ENCODE measurements at regions not wholly inside any gene's neighbourhood (a gene's known extent, or its start where the extent isn't known, plus 50 kb on each side); places are given as distances from the start of the nearest gene placed in this dataset.
"Not testable (repeated sequence)": the region's sequence is repeated elsewhere in the genome, so short reads cannot be mapped to it uniquely, and the experiment has no call there.

GRCh38 chr12:91729543-91729942 lies 416.1 kb downstream of the BTG1 start:
- DNase-seq (ENCODE audit: low read depth, low spot score), result no peak

GRCh38 chr12:91723191-91723590 lies 422.5 kb downstream of the BTG1 start:
- Histone ChIP-seq H3K36me3 (ENCODE audit: insufficient read depth, insufficient read length, low read length) (no peaks in the 10 kb centered on the region), H3K4me3 (ENCODE audit: insufficient read length, low read depth) (no peak overlapping the region), H3K9me3 (ENCODE audit: insufficient read depth, low read length) (no peaks in the 10 kb centered on the region), H3K27me3 (ENCODE audit: insufficient read depth, insufficient read length) (no peaks in the 10 kb centered on the region), H3K4me1 (ENCODE audit: insufficient read depth, insufficient read length) (no peaks in the 10 kb centered on the region), H3K9ac (ENCODE audit: insufficient read length, low read depth) (no peak overlapping the region)
- TF ChIP-seq ZNF274 (IDR thresholded peaks at IDR 0.05; ENCODE audit: low read depth, low read length) (no peak), YY1 (IDR thresholded peaks at IDR 0.05; ENCODE audit: insufficient read depth, insufficient read length) (no peak), SUZ12 (IDR thresholded peaks at IDR 0.05; ENCODE audit: extremely low read depth, insufficient read depth, insufficient read length) (no peak)
- no peak for DNase-seq (ENCODE audit: low read depth, low spot score)

More at GRCh38 chr12:91729543-91729942, 416.1 kb downstream of the BTG1 start:
- Histone ChIP-seq H3K27me3 (ENCODE audit: insufficient read depth, insufficient read length) (no peaks in the 10 kb centered on the region), H3K9ac (ENCODE audit: insufficient read length, low read depth) (no peak overlapping the region), H3K4me1 (ENCODE audit: insufficient read depth, insufficient read length) (no peaks in the 10 kb centered on the region), H3K9me3 (ENCODE audit: insufficient read depth, low read length) (no peaks in the 10 kb centered on the region), H3K4me3 (ENCODE audit: insufficient read length, low read depth) (no peak overlapping the region), H3K36me3 (ENCODE audit: insufficient read depth, insufficient read length, low read length) (no peaks in the 10 kb centered on the region)
- TF ChIP-seq YY1 (IDR thresholded peaks at IDR 0.05; ENCODE audit: insufficient read depth, insufficient read length) (no peak), SUZ12 (IDR thresholded peaks at IDR 0.05; ENCODE audit: extremely low read depth, insufficient read depth, insufficient read length) (no peak), ZNF274 (IDR thresholded peaks at IDR 0.05; ENCODE audit: low read depth, low read length) (no peak)

DNA sequence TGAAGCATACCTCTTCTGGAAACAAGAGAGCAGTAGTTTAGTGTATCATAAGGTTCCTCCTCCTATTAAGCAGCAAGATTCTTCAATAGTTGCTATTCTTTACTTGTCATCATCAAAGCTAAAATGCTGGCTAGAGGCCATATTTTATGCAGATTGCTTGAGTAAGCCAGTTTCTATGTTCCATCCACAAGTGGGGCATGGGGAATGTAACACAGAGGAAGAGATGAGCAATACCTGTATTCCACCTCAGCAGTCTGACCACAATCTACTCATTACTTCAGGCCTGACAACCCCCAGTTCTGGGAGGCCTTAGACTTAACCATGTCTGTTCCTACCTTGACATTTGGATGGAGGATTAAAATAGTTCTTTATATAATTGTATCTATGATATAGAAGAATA lies 423.6 kb downstream of the BTG1 start:
- no peak for DNase-seq (ENCODE audit: low read depth, low spot score)
- Histone ChIP-seq H3K4me1 (ENCODE audit: insufficient read depth, insufficient read length) (no peaks in the 10 kb centered on the region), H3K9me3 (ENCODE audit: insufficient read depth, low read length) (no peaks in the 10 kb centered on the region), H3K36me3 (ENCODE audit: insufficient read depth, insufficient read length, low read length) (no peaks in the 10 kb centered on the region), H3K27me3 (ENCODE audit: insufficient read depth, insufficient read length) (no peaks in the 10 kb centered on the region), H3K4me3 (ENCODE audit: insufficient read length, low read depth) (no peak overlapping the region), H3K9ac (ENCODE audit: insufficient read length, low read depth) (no peak overlapping the region)
- no peak for TF ChIP-seq SUZ12 (IDR thresholded peaks at IDR 0.05; ENCODE audit: extremely low read depth, insufficient read depth, insufficient read length)
- TF ChIP-seq ZNF274 (IDR thresholded peaks at IDR 0.05; ENCODE audit: low read depth, low read length), result no peak
- TF ChIP-seq YY1 (IDR thresholded peaks at IDR 0.05; ENCODE audit: insufficient read depth, insufficient read length), result no peak

- no peak for DNase-seq (ENCODE audit: low read depth, low spot score)
- H3K4me3 ChIP-seq (ENCODE audit: insufficient read length, low read depth), result no peak overlapping the region
- TF ChIP-seq ZNF274 (IDR thresholded peaks at IDR 0.05; ENCODE audit: low read depth, low read length) (no peak), YY1 (IDR thresholded peaks at IDR 0.05; ENCODE audit: insufficient read depth, insufficient read length) (no peak), SUZ12 (IDR thresholded peaks at IDR 0.05; ENCODE audit: extremely low read depth, insufficient read depth, insufficient read length) (no peak)
- H3K36me3 ChIP-seq (ENCODE audit: insufficient read depth, insufficient read length, low read length), result no peaks in the 10 kb centered on the region
- H3K9ac ChIP-seq (ENCODE audit: insufficient read length, low read depth), result no peak overlapping the region
- H3K4me1 ChIP-seq (ENCODE audit: insufficient read depth, insufficient read length), result no peaks in the 10 kb centered on the region
- H3K9me3 ChIP-seq (ENCODE audit: insufficient read depth, low read length), result no peaks in the 10 kb centered on the region
- no peaks in the 10 kb centered on the region for H3K27me3 ChIP-seq (ENCODE audit: insufficient read depth, insufficient read length)
Measured at GRCh38 chr12:91721023-91721422, 424.6 kb downstream of the BTG1 start.

DNA sequence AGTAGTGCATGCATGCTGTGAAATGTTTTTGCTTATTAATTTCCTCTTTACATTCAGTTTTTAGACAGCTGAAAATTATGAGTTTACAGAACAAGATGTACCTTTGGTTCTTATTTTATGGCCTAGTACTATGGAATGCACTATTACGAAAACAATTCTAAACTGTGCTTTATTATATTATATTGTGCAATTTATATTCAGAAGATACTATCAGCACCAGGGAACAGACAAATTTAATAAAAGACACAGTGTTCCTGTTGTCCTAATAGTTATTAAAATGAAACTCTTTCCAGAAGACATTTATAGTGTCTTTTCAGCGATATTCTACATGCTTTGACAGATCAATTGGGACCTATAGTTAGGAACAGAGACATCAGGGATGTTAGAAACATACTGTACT lies 427.3 kb downstream of the BTG1 start:
- H3K27me3 ChIP-seq (ENCODE audit: insufficient read depth, insufficient read length), result no peaks in the 10 kb centered on the region
- TF ChIP-seq SUZ12 (IDR thresholded peaks at IDR 0.05; ENCODE audit: extremely low read depth, insufficient read depth, insufficient read length), result no peak
- TF ChIP-seq YY1 (IDR thresholded peaks at IDR 0.05; ENCODE audit: insufficient read depth, insufficient read length), result no peak
- no peak for TF ChIP-seq ZNF274 (IDR thresholded peaks at IDR 0.05; ENCODE audit: low read depth, low read length)
- no peak for DNase-seq (ENCODE audit: low read depth, low spot score)
- no peak overlapping the region for H3K9ac ChIP-seq (ENCODE audit: insufficient read length, low read depth)
- no peaks in the 10 kb centered on the region for H3K4me1 ChIP-seq (ENCODE audit: insufficient read depth, insufficient read length)
- no peaks in the 10 kb centered on the region for H3K36me3 ChIP-seq (ENCODE audit: insufficient read depth, insufficient read length, low read length)
- H3K9me3 ChIP-seq (ENCODE audit: insufficient read depth, low read length), result no peaks in the 10 kb centered on the region
- H3K4me3 ChIP-seq (ENCODE audit: insufficient read length, low read depth), result no peak overlapping the region

DNA sequence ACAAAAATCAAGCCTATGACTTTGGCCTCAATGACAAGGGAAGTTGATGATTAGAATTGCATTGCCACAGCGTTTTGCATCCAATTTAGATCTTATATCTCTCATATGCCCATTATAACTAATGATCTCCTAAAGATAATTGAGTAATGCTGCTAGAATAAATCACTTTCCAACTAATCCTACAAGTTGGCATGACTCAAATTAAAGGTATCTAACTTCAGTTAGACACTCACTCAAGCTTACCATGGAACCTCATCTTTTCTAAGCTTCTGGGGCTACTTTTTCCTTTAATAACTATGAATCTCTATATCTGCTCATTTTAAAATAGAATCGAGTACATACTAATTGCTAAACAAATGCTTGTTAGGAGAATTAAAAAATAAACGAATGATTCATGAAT lies 427.8 kb downstream of the BTG1 start:
- DNase-seq (ENCODE audit: low read depth, low spot score), result no peak
- H3K4me3 ChIP-seq (ENCODE audit: insufficient read length, low read depth), result no peak overlapping the region
- H3K9me3 ChIP-seq (ENCODE audit: insufficient read depth, low read length), result no peaks in the 10 kb centered on the region
- TF ChIP-seq ZNF274 (IDR thresholded peaks at IDR 0.05; ENCODE audit: low read depth, low read length), result no peak
- TF ChIP-seq SUZ12 (IDR thresholded peaks at IDR 0.05; ENCODE audit: extremely low read depth, insufficient read depth, insufficient read length), result no peak
- no peak for TF ChIP-seq YY1 (IDR thresholded peaks at IDR 0.05; ENCODE audit: insufficient read depth, insufficient read length)
- no peaks in the 10 kb centered on the region for H3K27me3 ChIP-seq (ENCODE audit: insufficient read depth, insufficient read length)
- H3K36me3 ChIP-seq (ENCODE audit: insufficient read depth, insufficient read length, low read length), result no peaks in the 10 kb centered on the region
- no peak overlapping the region for H3K9ac ChIP-seq (ENCODE audit: insufficient read length, low read depth)
- H3K4me1 ChIP-seq (ENCODE audit: insufficient read depth, insufficient read length), result no peaks in the 10 kb centered on the region

DNA sequence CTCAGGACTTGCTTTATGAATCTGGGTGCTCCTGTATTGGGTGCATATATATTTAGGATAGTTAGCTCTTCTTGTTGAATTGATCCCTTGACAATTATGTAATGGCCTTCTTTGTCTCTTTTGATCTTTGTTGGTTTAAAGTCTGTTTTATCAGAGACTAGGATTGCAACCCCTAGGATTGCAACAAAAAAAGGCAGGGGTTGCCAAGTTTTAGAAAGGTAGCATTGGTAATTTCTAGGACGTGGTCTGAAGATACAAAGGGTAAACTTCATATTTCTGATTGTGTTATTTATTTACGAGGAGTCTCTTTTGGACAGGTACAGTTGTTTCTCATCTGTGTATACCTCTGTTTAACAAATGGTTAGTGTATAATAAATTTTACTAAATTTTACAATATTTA lies 433.7 kb downstream of the BTG1 start:
- H3K27me3 ChIP-seq (ENCODE audit: insufficient read depth, insufficient read length); H3K9me3 ChIP-seq (ENCODE audit: insufficient read depth, low read length); H3K4me1 ChIP-seq (ENCODE audit: insufficient read depth, insufficient read length); H3K9ac ChIP-seq (ENCODE audit: insufficient read length, low read depth); H3K4me3 ChIP-seq (ENCODE audit: insufficient read length, low read depth); DNase-seq (ENCODE audit: low read depth, low spot score); H3K36me3 ChIP-seq (ENCODE audit: insufficient read depth, insufficient read length, low read length): not testable (repeated sequence)

DNA sequence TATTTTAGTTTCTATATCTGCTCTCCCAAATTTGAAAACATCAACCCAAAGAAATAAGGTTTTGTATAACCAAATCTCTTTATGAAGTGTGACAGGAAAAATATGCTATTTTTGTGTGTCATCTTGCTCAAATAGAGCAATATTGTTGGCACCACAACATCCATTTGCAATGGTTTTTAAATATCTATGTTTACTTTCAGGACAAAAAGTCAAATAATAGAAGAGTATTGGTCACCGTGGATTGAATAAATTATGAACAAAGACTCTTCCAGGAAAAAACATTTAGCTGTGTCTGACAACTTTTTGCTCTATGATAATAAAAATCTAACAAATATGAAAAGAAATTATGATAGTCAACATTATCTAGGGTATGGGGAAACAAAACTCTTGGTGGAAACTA lies 439.2 kb downstream of the BTG1 start:
- H3K4me1 ChIP-seq (ENCODE audit: insufficient read depth, insufficient read length), result no peaks in the 10 kb centered on the region
- no peak overlapping the region for H3K9ac ChIP-seq (ENCODE audit: insufficient read length, low read depth)
- H3K36me3 ChIP-seq (ENCODE audit: insufficient read depth, insufficient read length, low read length), result no peaks in the 10 kb centered on the region
- TF ChIP-seq ZNF274 (IDR thresholded peaks at IDR 0.05; ENCODE audit: low read depth, low read length) (no peak), SUZ12 (IDR thresholded peaks at IDR 0.05; ENCODE audit: extremely low read depth, insufficient read depth, insufficient read length) (no peak), YY1 (IDR thresholded peaks at IDR 0.05; ENCODE audit: insufficient read depth, insufficient read length) (no peak)
- no peak for DNase-seq (ENCODE audit: low read depth, low spot score)
- H3K9me3 ChIP-seq (ENCODE audit: insufficient read depth, low read length), result no peaks in the 10 kb centered on the region
- H3K4me3 ChIP-seq (ENCODE audit: insufficient read length, low read depth), result no peak overlapping the region
- H3K27me3 ChIP-seq (ENCODE audit: insufficient read depth, insufficient read length), result no peaks in the 10 kb centered on the region
